Ovary (tissue), 3 donors: ENCODE measurements at regions not wholly inside any gene's neighbourhood (a gene's known extent, or its start where the extent isn't known, plus 50 kb on each side); places are given as distances from the start of the nearest gene placed in this dataset.

Experiments used
- POLR2A ChIP-seq: fragments of 450-650 bp; IDR thresholded peaks from one replicate; pipeline ENCODE4 v1.6.1; 2017; ENCODE audit warnings: antibody characterized with exemption, mild to moderate bottlenecking, moderate library complexity
- TF ChIP-seq, protein P1 (sequence below), 3 donors: fragments of 450-650 bp in 2 of 3; fragments of 200-600 bp in 1 of 3; IDR thresholded peaks; one replicate each; pipeline versions ENCODE4 v1.5.1 to v1.8.0; 2016 to 2022; ENCODE audit warnings: antibody characterized with exemption in 3 of 3, mild to moderate bottlenecking in 1 of 3
- donor health status: DM: no; HTN: no; CAD: no.

GRCh38 chr6:22706651-22707050 is 137.3 kb downstream of the HDGFL1 start:
- no peak for TF ChIP-seq POLR2A
- TF ChIP-seq, protein P1, sequence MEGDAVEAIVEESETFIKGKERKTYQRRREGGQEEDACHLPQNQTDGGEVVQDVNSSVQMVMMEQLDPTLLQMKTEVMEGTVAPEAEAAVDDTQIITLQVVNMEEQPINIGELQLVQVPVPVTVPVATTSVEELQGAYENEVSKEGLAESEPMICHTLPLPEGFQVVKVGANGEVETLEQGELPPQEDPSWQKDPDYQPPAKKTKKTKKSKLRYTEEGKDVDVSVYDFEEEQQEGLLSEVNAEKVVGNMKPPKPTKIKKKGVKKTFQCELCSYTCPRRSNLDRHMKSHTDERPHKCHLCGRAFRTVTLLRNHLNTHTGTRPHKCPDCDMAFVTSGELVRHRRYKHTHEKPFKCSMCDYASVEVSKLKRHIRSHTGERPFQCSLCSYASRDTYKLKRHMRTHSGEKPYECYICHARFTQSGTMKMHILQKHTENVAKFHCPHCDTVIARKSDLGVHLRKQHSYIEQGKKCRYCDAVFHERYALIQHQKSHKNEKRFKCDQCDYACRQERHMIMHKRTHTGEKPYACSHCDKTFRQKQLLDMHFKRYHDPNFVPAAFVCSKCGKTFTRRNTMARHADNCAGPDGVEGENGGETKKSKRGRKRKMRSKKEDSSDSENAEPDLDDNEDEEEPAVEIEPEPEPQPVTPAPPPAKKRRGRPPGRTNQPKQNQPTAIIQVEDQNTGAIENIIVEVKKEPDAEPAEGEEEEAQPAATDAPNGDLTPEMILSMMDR (IDR thresholded peaks at IDR 0.05), result no peak
